ENCODE measurements at regions not wholly inside any gene's neighbourhood (a gene's known extent, or its start where the extent isn't known, plus 50 kb on each side); places are given as distances from the start of the nearest gene placed in this dataset.

DNA sequence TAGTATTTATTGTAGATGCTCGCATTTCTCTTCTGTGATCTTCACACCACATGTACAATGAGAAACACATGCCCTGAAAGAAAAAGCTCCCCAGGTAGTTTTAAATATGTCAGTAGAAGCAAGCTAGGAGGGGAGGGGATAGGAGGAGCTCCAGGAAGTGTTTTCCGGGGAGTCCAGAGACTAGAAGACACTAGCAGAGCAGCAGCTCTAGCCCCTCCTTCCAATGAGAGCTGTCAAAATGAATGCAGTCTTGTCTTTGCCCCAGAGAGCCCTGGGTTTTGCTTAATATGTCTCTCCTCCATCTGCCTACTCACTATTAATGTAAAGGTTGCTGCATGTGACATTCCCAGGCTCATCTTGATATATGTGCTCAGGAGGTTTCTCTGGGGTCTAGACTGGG lies 462.6 kb upstream of the SOX11 start:
- no peak overlapping the region for H3K4me3 ChIP-seq (ENCODE audit: insufficient read depth, low read depth, low read length)
- WGBS, 2 experiments = 71 to 90% methylated on average over 1 of the region's 2 CpGs
- H3K27ac ChIP-seq (ENCODE audit: insufficient read depth, low read depth, low read length, poor library complexity, severe bottlenecking) = no peak overlapping the region

DNA sequence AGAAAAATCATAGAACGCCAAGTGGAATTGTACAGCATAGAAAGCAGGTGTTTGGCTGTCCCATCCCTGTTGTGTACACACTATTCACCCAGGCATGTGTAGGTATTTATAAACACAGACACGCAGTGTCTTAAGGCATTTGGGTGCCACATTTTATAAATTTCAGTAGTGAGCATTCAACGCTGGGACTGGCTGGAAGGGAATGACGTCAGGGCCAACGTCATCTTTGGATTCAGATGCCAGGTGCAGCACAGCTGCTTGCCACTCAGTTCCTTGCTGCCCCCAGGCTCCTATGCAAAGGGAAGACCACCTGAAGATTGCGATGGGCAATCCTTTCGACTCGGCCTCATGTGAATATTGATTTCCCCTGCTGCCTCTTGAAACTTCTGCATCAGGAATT lies 461.7 kb upstream of the SOX11 start:
- Histone ChIP-seq H3K36me3 (ENCODE audit: control insufficient read depth, insufficient read depth, low read length) (no peaks in the 10 kb centered on the region), H3K27me3 (ENCODE audit: control insufficient read depth, insufficient read depth, low read length, poor library complexity, severe bottlenecking) (no peaks in the 10 kb centered on the region), H3K9me3 (ENCODE audit: control insufficient read depth, low read length) (no peaks in the 10 kb centered on the region), H3K4me1 (ENCODE audit: control insufficient read depth, insufficient read depth, low read length) (no peaks in the 10 kb centered on the region), H3K27ac (ENCODE audit: insufficient read depth, low read depth, low read length, poor library complexity, severe bottlenecking) (no peak overlapping the region), H3K4me3 (ENCODE audit: insufficient read depth, low read depth, low read length) (no peak overlapping the region)
- 88 to 89% methylated on average over 8 of the region's 8 CpGs for WGBS, 2 experiments

More for the DNA sequence above, 462.6 kb upstream of the SOX11 start:
- Histone ChIP-seq H3K27me3 (ENCODE audit: control insufficient read depth, insufficient read depth, low read length, poor library complexity, severe bottlenecking) (no peaks in the 10 kb centered on the region), H3K36me3 (ENCODE audit: control insufficient read depth, insufficient read depth, low read length) (no peaks in the 10 kb centered on the region), H3K9me3 (ENCODE audit: control insufficient read depth, low read length) (no peaks in the 10 kb centered on the region), H3K4me1 (ENCODE audit: control insufficient read depth, insufficient read depth, low read length) (no peaks in the 10 kb centered on the region)

GRCh38 chr2:5230855-5231254 lies 461.3 kb upstream of the SOX11 start:
- 84 to 86% methylated on average over 2 to 3 of the region's 3 CpGs for WGBS, 2 experiments
- no peaks in the 10 kb centered on the region for H3K9me3 ChIP-seq (ENCODE audit: control insufficient read depth, low read length)
- no peaks in the 10 kb centered on the region for H3K4me1 ChIP-seq (ENCODE audit: control insufficient read depth, insufficient read depth, low read length)
- no peaks in the 10 kb centered on the region for H3K27me3 ChIP-seq (ENCODE audit: control insufficient read depth, insufficient read depth, low read length, poor library complexity, severe bottlenecking)
- H3K27ac ChIP-seq (ENCODE audit: insufficient read depth, low read depth, low read length, poor library complexity, severe bottlenecking) = no peak overlapping the region
- no peak overlapping the region for H3K4me3 ChIP-seq (ENCODE audit: insufficient read depth, low read depth, low read length)
- H3K36me3 ChIP-seq (ENCODE audit: control insufficient read depth, insufficient read depth, low read length) = no peaks in the 10 kb centered on the region

DNA sequence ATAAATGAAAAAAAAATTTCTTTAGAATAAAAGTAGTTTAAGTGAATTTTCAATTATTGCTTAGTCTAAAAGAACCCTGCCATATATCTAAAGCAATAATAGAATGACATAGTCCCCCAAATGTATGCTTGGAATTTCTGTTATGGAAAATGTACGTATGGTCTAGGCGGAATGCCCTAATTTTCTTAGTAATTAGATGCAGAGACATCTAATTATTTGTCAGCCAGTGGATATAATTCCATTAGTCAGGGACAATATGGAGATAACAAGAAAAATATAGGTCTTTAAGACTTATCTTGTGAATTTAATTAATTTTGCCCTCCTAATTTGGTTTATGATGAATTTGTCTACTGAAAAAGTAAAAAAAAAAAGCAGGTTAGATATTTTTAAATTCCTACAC lies 460.9 kb upstream of the SOX11 start:
- WGBS, 2 experiments = 100% methylated on average over 2 of the region's 2 CpGs

DNA sequence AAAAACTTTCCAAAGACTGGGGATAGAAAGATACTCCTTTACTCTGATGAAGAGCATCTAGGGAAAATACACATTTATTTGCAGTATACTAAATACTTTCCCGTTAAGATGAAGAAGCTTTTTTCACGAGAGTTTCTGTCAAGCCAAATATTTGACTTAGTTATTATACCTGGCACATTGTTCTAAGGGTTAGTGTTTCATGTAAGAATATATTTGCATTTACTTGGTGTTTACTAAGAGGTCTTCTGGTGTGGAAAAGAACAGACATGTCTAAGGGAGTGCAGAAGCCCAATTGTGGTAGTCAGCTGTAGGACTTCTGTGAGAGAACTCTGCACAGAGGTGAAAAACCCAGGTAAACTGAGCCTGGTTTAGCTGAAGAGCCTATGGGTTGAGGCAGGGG lies 457.6 kb upstream of the SOX11 start:
- H3K4me1 ChIP-seq (ENCODE audit: control insufficient read depth, insufficient read depth, low read length) = no peaks in the 10 kb centered on the region
- H3K27ac ChIP-seq (ENCODE audit: insufficient read depth, low read depth, low read length, poor library complexity, severe bottlenecking) = no peak overlapping the region
- no peaks in the 10 kb centered on the region for H3K27me3 ChIP-seq (ENCODE audit: control insufficient read depth, insufficient read depth, low read length, poor library complexity, severe bottlenecking)
- H3K4me3 ChIP-seq (ENCODE audit: insufficient read depth, low read depth, low read length) = no peak overlapping the region
- 97 to 100% methylated on average over 2 of the region's 2 CpGs for WGBS, 2 experiments
- H3K9me3 ChIP-seq (ENCODE audit: control insufficient read depth, low read length) = no peaks in the 10 kb centered on the region
- no peaks in the 10 kb centered on the region for H3K36me3 ChIP-seq (ENCODE audit: control insufficient read depth, insufficient read depth, low read length)

More for the DNA sequence above, 460.9 kb upstream of the SOX11 start:
- Histone ChIP-seq H3K36me3 (ENCODE audit: control insufficient read depth, insufficient read depth, low read length) (no peaks in the 10 kb centered on the region), H3K9me3 (ENCODE audit: control insufficient read depth, low read length) (no peaks in the 10 kb centered on the region), H3K27me3 (ENCODE audit: control insufficient read depth, insufficient read depth, low read length, poor library complexity, severe bottlenecking) (no peaks in the 10 kb centered on the region), H3K27ac (ENCODE audit: insufficient read depth, low read depth, low read length, poor library complexity, severe bottlenecking) (no peak overlapping the region), H3K4me3 (ENCODE audit: insufficient read depth, low read depth, low read length) (no peak overlapping the region), H3K4me1 (ENCODE audit: control insufficient read depth, insufficient read depth, low read length) (no peaks in the 10 kb centered on the region)

- Histone ChIP-seq H3K36me3 (ENCODE audit: control insufficient read depth, insufficient read depth, low read length) (no peaks in the 10 kb centered on the region), H3K27me3 (ENCODE audit: control insufficient read depth, insufficient read depth, low read length, poor library complexity, severe bottlenecking) (no peaks in the 10 kb centered on the region), H3K9me3 (ENCODE audit: control insufficient read depth, low read length) (no peaks in the 10 kb centered on the region), H3K4me1 (ENCODE audit: control insufficient read depth, insufficient read depth, low read length) (no peaks in the 10 kb centered on the region), H3K27ac (ENCODE audit: insufficient read depth, low read depth, low read length, poor library complexity, severe bottlenecking) (no peak overlapping the region), H3K4me3 (ENCODE audit: insufficient read depth, low read depth, low read length) (no peak overlapping the region)
- WGBS, 2 experiments = 92 to 96% methylated on average over 9 of the region's 9 CpGs
Observed at GRCh38 chr2:5235701-5236100, 456.5 kb upstream of the SOX11 start.

DNA sequence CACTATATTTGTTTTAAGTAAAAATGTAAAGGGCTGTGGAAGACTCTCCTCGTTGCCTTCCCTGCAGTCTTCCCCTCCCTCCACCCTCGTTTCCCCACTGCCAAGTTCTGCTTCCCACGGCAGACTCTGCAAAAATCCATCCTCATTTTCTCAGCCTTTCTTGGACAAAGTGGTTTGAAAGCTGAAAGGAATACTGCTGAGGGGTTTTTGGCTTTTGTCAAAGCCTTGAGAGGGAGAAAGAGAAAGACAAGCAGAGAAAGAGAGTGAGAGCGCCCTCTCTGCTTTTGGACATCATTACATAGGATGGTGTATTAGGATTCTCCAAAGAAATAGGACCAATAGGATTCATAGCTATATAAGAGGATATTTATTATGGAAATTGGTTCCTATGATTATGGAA lies 455.9 kb upstream of the SOX11 start:
- Histone ChIP-seq H3K27ac (ENCODE audit: insufficient read depth, low read depth, low read length, poor library complexity, severe bottlenecking) (no peak overlapping the region), H3K36me3 (ENCODE audit: control insufficient read depth, insufficient read depth, low read length) (no peaks in the 10 kb centered on the region), H3K27me3 (ENCODE audit: control insufficient read depth, insufficient read depth, low read length, poor library complexity, severe bottlenecking) (no peaks in the 10 kb centered on the region), H3K4me1 (ENCODE audit: control insufficient read depth, insufficient read depth, low read length) (no peaks in the 10 kb centered on the region), H3K9me3 (ENCODE audit: control insufficient read depth, low read length) (no peaks in the 10 kb centered on the region), H3K4me3 (ENCODE audit: insufficient read depth, low read depth, low read length) (no peak overlapping the region)
- 65 to 68% methylated on average over 2 to 4 of the region's 4 CpGs for WGBS, 2 experiments

DNA sequence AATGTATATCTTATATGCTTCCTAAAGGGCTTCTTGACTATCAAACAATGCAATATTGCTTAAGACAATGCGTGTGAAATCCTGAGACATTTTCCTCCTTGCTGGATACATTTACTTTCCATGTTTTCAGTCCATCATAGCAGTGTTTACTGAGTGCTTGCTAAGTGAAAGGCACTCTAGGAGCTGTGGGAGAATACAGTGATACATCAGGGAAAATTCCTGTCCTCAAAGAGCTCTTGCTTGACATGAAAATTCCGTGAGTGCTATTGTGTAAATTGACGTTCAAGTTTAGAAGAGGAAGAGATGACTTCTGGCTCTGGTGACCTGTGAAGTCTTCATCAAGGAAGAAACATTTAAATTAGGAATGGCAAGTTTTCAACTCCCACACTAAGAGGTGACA lies 449.4 kb upstream of the SOX11 start:
- Histone ChIP-seq H3K27ac (ENCODE audit: insufficient read depth, low read depth, low read length, poor library complexity, severe bottlenecking) (no peak overlapping the region), H3K4me3 (ENCODE audit: insufficient read depth, low read depth, low read length) (no peak overlapping the region), H3K27me3 (ENCODE audit: control insufficient read depth, insufficient read depth, low read length, poor library complexity, severe bottlenecking) (no peaks in the 10 kb centered on the region), H3K9me3 (ENCODE audit: control insufficient read depth, low read length) (no peaks in the 10 kb centered on the region), H3K36me3 (ENCODE audit: control insufficient read depth, insufficient read depth, low read length) (no peaks in the 10 kb centered on the region), H3K4me1 (ENCODE audit: control insufficient read depth, insufficient read depth, low read length) (no peaks in the 10 kb centered on the region)
- 75 to 83% methylated on average over 3 of the region's 3 CpGs for WGBS, 2 experiments

DNA sequence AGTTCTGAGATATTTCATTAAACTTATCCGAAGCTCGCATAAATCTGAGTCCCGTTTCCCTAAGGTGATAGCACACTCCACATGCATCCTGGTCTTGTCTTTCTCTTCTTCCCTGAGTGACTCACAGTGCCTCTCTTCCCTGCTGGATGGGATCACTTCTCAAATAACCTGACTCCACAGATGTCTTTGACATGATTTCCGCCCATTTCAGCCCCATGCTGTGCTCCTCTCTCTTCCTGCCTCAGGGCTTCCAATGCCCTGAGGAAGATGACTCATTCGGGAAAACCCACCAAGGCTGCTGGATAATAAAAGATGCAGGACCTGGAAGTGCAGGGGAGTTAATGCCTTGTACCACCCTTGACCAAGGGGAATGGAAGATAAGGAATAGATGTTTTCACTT lies 441.7 kb upstream of the SOX11 start:
- 71 to 73% methylated on average over 5 of the region's 5 CpGs for whole genome bisulfite sequencing, 2 experiments
- Histone ChIP-seq H3K9me3 (ENCODE audit: control insufficient read depth, low read length) (no peaks in the 10 kb centered on the region), H3K4me3 (ENCODE audit: insufficient read depth, low read depth, low read length) (no peak overlapping the region), H3K36me3 (ENCODE audit: control insufficient read depth, insufficient read depth, low read length) (no peaks in the 10 kb centered on the region), H3K4me1 (ENCODE audit: control insufficient read depth, insufficient read depth, low read length) (peaks cover 4% of the 10 kb centered on the region), H3K27me3 (ENCODE audit: control insufficient read depth, insufficient read depth, low read length, poor library complexity, severe bottlenecking) (no peaks in the 10 kb centered on the region), H3K27ac (ENCODE audit: insufficient read depth, low read depth, low read length, poor library complexity, severe bottlenecking) (no peak overlapping the region)

- H3K27ac ChIP-seq (ENCODE audit: insufficient read depth, low read depth, low read length, poor library complexity, severe bottlenecking) = no peak overlapping the region
- no peak overlapping the region for H3K4me3 ChIP-seq (ENCODE audit: insufficient read depth, low read depth, low read length)
- H3K4me1 ChIP-seq (ENCODE audit: control insufficient read depth, insufficient read depth, low read length) = peaks cover 4% of the 10 kb centered on the region
- no peaks in the 10 kb centered on the region for H3K9me3 ChIP-seq (ENCODE audit: control insufficient read depth, low read length)
- WGBS, 2 experiments = 94 to 98% methylated on average over 9 of the region's 9 CpGs
- no peaks in the 10 kb centered on the region for H3K27me3 ChIP-seq (ENCODE audit: control insufficient read depth, insufficient read depth, low read length, poor library complexity, severe bottlenecking)
- no peaks in the 10 kb centered on the region for H3K36me3 ChIP-seq (ENCODE audit: control insufficient read depth, insufficient read depth, low read length)
Observed at GRCh38 chr2:5253263-5253662, 438.9 kb upstream of the SOX11 start.

DNA sequence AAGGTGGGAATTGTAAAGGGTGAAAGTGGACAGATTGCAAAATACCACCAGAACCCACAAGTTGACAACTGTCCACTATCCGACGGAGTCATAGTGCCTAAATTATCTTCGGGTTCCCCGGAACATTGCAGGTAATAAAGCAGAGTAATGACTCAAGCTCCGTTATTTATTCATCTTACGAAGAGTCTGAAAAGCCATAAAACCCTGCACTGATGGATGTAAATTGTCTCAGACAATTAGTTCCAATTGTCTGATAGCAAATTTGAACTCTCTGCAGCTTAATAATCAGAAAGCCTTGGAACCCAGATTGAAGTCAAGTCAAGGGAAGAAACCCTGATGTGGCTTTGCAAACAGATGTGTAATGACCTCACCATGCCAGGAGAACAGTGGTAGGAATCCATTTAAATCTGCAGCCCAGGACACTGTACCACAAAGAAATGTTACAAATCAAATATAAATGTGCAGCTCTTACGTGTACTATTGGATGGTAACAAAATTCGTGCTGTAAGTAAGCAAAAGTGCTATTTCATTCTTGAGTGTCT lies 437.3 kb upstream of the SOX11 start:
- Histone ChIP-seq H3K4me3 (ENCODE audit: insufficient read depth, low read depth, low read length) (no peak overlapping the region), H3K27ac (ENCODE audit: insufficient read depth, low read depth, low read length, poor library complexity, severe bottlenecking) (no peak overlapping the region), H3K36me3 (ENCODE audit: control insufficient read depth, insufficient read depth, low read length) (no peaks in the 10 kb centered on the region), H3K9me3 (ENCODE audit: control insufficient read depth, low read length) (no peaks in the 10 kb centered on the region), H3K27me3 (ENCODE audit: control insufficient read depth, insufficient read depth, low read length, poor library complexity, severe bottlenecking) (no peaks in the 10 kb centered on the region), H3K4me1 (ENCODE audit: control insufficient read depth, insufficient read depth, low read length) (peaks cover 4% of the 10 kb centered on the region)
- 82 to 84% methylated on average over 8 of the region's 8 CpGs for WGBS, 2 experiments

All from ectodermal cell (in vitro differentiated cells).